ENCODE measurements at regions not wholly inside any gene's neighbourhood (a gene's known extent, or its start where the extent isn't known, plus 50 kb on each side); places are given as distances from the start of the nearest gene placed in this dataset.

DNA sequence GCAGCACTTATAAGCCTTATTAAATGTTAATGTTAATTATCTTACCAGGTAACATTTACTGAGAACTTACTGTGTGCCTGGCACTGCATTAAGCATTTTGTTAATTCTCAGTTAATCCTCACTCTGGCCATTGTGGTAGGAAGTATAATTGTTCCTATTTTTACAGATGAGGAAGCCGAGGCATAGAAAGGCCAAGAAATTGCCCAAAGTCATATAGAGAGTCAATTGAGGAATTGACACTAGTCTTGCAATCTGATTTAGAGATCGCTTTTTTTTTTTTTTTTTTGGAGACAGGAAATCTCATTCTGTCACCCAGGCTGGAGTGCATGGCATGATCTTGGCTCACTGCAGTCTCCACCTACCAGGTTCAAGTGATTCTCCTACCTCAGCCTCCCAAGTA, 132.6 kb upstream of the PROK2 start:
- TF ChIP-seq, protein P1, sequence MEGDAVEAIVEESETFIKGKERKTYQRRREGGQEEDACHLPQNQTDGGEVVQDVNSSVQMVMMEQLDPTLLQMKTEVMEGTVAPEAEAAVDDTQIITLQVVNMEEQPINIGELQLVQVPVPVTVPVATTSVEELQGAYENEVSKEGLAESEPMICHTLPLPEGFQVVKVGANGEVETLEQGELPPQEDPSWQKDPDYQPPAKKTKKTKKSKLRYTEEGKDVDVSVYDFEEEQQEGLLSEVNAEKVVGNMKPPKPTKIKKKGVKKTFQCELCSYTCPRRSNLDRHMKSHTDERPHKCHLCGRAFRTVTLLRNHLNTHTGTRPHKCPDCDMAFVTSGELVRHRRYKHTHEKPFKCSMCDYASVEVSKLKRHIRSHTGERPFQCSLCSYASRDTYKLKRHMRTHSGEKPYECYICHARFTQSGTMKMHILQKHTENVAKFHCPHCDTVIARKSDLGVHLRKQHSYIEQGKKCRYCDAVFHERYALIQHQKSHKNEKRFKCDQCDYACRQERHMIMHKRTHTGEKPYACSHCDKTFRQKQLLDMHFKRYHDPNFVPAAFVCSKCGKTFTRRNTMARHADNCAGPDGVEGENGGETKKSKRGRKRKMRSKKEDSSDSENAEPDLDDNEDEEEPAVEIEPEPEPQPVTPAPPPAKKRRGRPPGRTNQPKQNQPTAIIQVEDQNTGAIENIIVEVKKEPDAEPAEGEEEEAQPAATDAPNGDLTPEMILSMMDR (IDR thresholded peaks at IDR 0.05; ENCODE audit: extremely low read depth in 1 of 2, insufficient read depth in 1 of 2, low read depth in 1 of 2, low read length in 2 of 2) = no peak
- TF ChIP-seq POLR2A (IDR thresholded peaks at IDR 0.05; ENCODE audit: low read depth, low read length) (no peak), GATA2 (IDR thresholded peaks at IDR 0.05; ENCODE audit: insufficient read depth, insufficient read length, low read depth, low read length) (no peak)
- TF ChIP-seq, protein P2, sequence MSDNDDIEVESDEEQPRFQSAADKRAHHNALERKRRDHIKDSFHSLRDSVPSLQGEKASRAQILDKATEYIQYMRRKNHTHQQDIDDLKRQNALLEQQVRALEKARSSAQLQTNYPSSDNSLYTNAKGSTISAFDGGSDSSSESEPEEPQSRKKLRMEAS (IDR thresholded peaks at IDR 0.05; ENCODE audit: insufficient read depth, insufficient read length) = no peak

All from endothelial cell of umbilical vein (primary cell).